Heart left ventricle (tissue), 16 donors: ENCODE measurements at regions not wholly inside any gene's neighbourhood (a gene's known extent, or its start where the extent isn't known, plus 50 kb on each side); places are given as distances from the start of the nearest gene placed in this dataset.

ENCODE experiments used
- ATAC-seq, 4 donors: fragments of 200-7000 bp; cut with Tn5 transposase; one replicate each; pipeline ENCODE4 v1.9.1; 2020 to 2022; ENCODE audit warnings: moderate library complexity in 4 of 4, mild to moderate bottlenecking in 3 of 4, moderate number of reproducible peaks in 1 of 4
- DNase-seq, 5 donors: peaks; one replicate each; pipeline ENCODE4 v3.0.0-alpha.2; 2020
- H3K27ac ChIP-seq, 12 donors: fragments of 200-600 bp; sonication (generic) in 4 of 12; one replicate each; pipeline versions ENCODE4 v1.5.0 to v1.8.0; 2016 to 2022; ENCODE audit warnings: mild to moderate bottlenecking in 2 of 12
- H3K27me3 ChIP-seq, 9 donors: fragments of 200-600 bp; sonication (generic) in 2 of 9; one replicate each; pipeline versions ENCODE4 v1.5.1 to v1.8.0; 2016 to 2022; ENCODE audit warnings: mild to moderate bottlenecking in 3 of 9
- H3K36me3 ChIP-seq, 9 donors: fragments of 200-600 bp; sonication (generic) in 2 of 9; one replicate each; pipeline versions ENCODE4 v1.5.0 to v1.8.0; 2018 to 2022; ENCODE audit warnings: mild to moderate bottlenecking in 2 of 9
- H3K4me1 ChIP-seq, 12 donors: fragments of 200-600 bp; sonication (generic) in 4 of 12; one replicate each; pipeline versions ENCODE4 v1.5.0 to v1.8.0; 2016 to 2022; ENCODE audit warnings: mild to moderate bottlenecking in 3 of 12
- H3K4me3 ChIP-seq, 12 donors: fragments of 200-600 bp; sonication (generic) in 4 of 12; one replicate each; pipeline versions ENCODE4 v1.5.0 to v1.8.0; 2017 to 2022; ENCODE audit warnings: mild to moderate bottlenecking in 9 of 12, moderate library complexity in 4 of 12
- H3K9me3 ChIP-seq, 12 donors: fragments of 200-600 bp; sonication (generic) in 4 of 12; one replicate each; pipeline versions ENCODE4 v1.5.0 to v1.8.0; 2016 to 2022; ENCODE audit warnings: mild to moderate bottlenecking in 1 of 12
- CTCF ChIP-seq, 12 donors: fragments of 200-600 bp; sonication (generic) in 4 of 12; IDR thresholded peaks; one replicate each; pipeline versions ENCODE4 v1.5.0 to v1.8.0; 2018 to 2022; ENCODE audit warnings: antibody characterized with exemption in 12 of 12, mild to moderate bottlenecking in 5 of 12
- POLR2A ChIP-seq, 2 donors: fragments of 450-650 bp; IDR thresholded peaks; one replicate each; pipeline ENCODE4 v1.6.1; 2017; ENCODE audit warnings: antibody characterized with exemption in 2 of 2, mild to moderate bottlenecking in 2 of 2, moderate library complexity in 2 of 2
- WGBS, 4 donors: extraction: QIAGEN DNeasy Blood & Tissue Kit in 2 of 4; methylation state at CpG; one replicate each; pipeline versions ENCODE4 v1.1.5 to v1.1.7; 2013 to 2018; 5-methylcytosine and 5-hydroxymethylcytosine counted together
- intact Hi-C, 10 donors: fragments of 100-400 bp; cut with DNase I; formaldehyde crosslinking; loops; one replicate each; pipeline versions ENCODE4 v1.11.1 to v1.14.2; 2022
- donor health status: ischemic (EF 13 %, LVEDD 7.1; RV severe dilation, severe dysfunction).
- donor health status: healthy with polysubstance abuse.
- donor health status: DM: no; HTN: yes; CAD: no.
- donor health status: DM: no; HTN: no; CAD: no.
- donor health status: ischemic (EF 25% LVEDD 6.9; RV normal size, moderate dysfunction).
- donor health status: ischemic (EF 25% LVEDD 5.7; RV mildly dilated, moderate dysfunction).
- donor health status: healthy.
- donor health status: DM: yes; HTN: yes; CAD: no.
- donor health status: ischemic (EF 35%, LVEDD 5.7; RV mildly dilated, moderate dysfunction).
- donor health status: nonischemic (EF 11% LVEDD 7.7; RV severe dilation, severe dysfunction).
- donor health status: DM: yes; HTN: yes; CAD: no.
- donor health status: PGD.
- donor health status: ischemic (EF 29% LVEDD 5.4; RV normal size, mild dysfunction).
- donor health status: nonischemic (EF 23%, LVEDD 6.1; RV moderate dilation, normal function).

GRCh38 chr10:9239298-9239697 is 1184.8 kb downstream of the GATA3 start:
- H3K36me3 ChIP-seq, result no peaks in the 10 kb centered on the region
- intact Hi-C loops, result no loop called here
- no peaks in the 10 kb centered on the region for H3K9me3 ChIP-seq
- H3K27ac ChIP-seq, result no peak overlapping the region
- ATAC-seq, result no peak
- H3K4me1 ChIP-seq, result no peaks in the 10 kb centered on the region
- no peak overlapping the region for H3K4me3 ChIP-seq
- 41 to 50% (median 48%) methylated on average over 8 of the region's 8 CpGs for WGBS, 4 donors
- DNase-seq, result no peak
- TF ChIP-seq CTCF (IDR thresholded peaks at IDR 0.05) (no peak), POLR2A (IDR thresholded peaks at IDR 0.05) (no peak)
- H3K27me3 ChIP-seq, result peaks cover 0 to 26% (median 0%) of the 10 kb centered on the region in 9 donors

- no peaks in the 10 kb centered on the region for H3K36me3 ChIP-seq
- intact Hi-C loops, result no loop called here
- no peaks in the 10 kb centered on the region for H3K4me1 ChIP-seq
- DNase-seq, result no peak
- ATAC-seq, result no peak
- H3K9me3 ChIP-seq, result no peaks in the 10 kb centered on the region
- no peak overlapping the region for H3K4me3 ChIP-seq
- no peak for TF ChIP-seq CTCF (IDR thresholded peaks at IDR 0.05)
- 71 to 84% (median 79%) methylated on average over 6 of the region's 6 CpGs for WGBS, 4 donors
- peaks cover 0 to 6% (median 0%) of the 10 kb centered on the region in 9 donors for H3K27me3 ChIP-seq
- no peak overlapping the region for H3K27ac ChIP-seq
Observed at GRCh38 chr10:9243941-9244411, 1189.5 kb downstream of the GATA3 start.

GRCh38 chr10:9244864-9245263 is 1190.4 kb downstream of the GATA3 start:
- H3K36me3 ChIP-seq, result no peaks in the 10 kb centered on the region
- peaks cover 0 to 6% (median 0%) of the 10 kb centered on the region in 9 donors for H3K27me3 ChIP-seq
- DNase-seq, result no peak
- intact Hi-C loops, result no loop called here
- ATAC-seq, result no peak
- H3K9me3 ChIP-seq, result no peaks in the 10 kb centered on the region
- no peak overlapping the region for H3K27ac ChIP-seq
- H3K4me3 ChIP-seq, result no peak overlapping the region
- 43 to 68% (median 64%) methylated on average over 1 of the region's 1 CpG for WGBS, 4 donors
- H3K4me1 ChIP-seq, result no peaks in the 10 kb centered on the region
- TF ChIP-seq CTCF (IDR thresholded peaks at IDR 0.05) (no peak), POLR2A (IDR thresholded peaks at IDR 0.05) (no peak)

GRCh38 chr10:9253121-9253520 is 1198.6 kb downstream of the GATA3 start:
- Histone ChIP-seq H3K4me1 (no peaks in the 10 kb centered on the region), H3K36me3 (no peaks in the 10 kb centered on the region), H3K27ac (no peak overlapping the region), H3K9me3 (no peaks in the 10 kb centered on the region), H3K4me3 (no peak overlapping the region), H3K27me3 (peaks cover 0 to 6% (median 0%) of the 10 kb centered on the region in 9 donors)
- TF ChIP-seq POLR2A (IDR thresholded peaks at IDR 0.05), result no peak
- TF ChIP-seq CTCF (IDR thresholded peaks at IDR 0.05), result no peak
- DNase-seq (no peak), ATAC-seq (no peak)
- intact Hi-C loops, result no loop called here
